Progenitor cell of endocrine pancreas (in vitro differentiated cells): ENCODE measurements at regions not wholly inside any gene's neighbourhood (a gene's known extent, or its start where the extent isn't known, plus 50 kb on each side); places are given as distances from the start of the nearest gene placed in this dataset.

ENCODE experiments used
- DNase-seq: peaks from one replicate; pipeline ENCODE4 v3.0.0; 2021; ENCODE audit warnings: low spot score; ENCODE audit not compliant: unreplicated experiment
- H3K27ac Mint-ChIP-seq: 2 replicates; pipeline ENCODE4 v1.8.0; 2021; ENCODE audit warnings: mild to moderate bottlenecking, moderate library complexity, mixed read lengths
- H3K27me3 Mint-ChIP-seq: 2 replicates; pipeline ENCODE4 v1.8.0; 2021; ENCODE audit warnings: mixed read lengths
- H3K36me3 Mint-ChIP-seq: 2 replicates; pipeline ENCODE4 v1.8.0; 2022; ENCODE audit warnings: mixed read lengths; ENCODE audit not compliant: insufficient read depth
- H3K4me1 Mint-ChIP-seq: 2 replicates; pipeline ENCODE4 v1.8.0; 2021; ENCODE audit warnings: low read depth, mixed read lengths
- H3K4me3 Mint-ChIP-seq: 2 replicates; pipeline ENCODE4 v1.8.0; 2021; ENCODE audit warnings: low read depth, mild to moderate bottlenecking, moderate library complexity, mixed read lengths
- H3K9me3 Mint-ChIP-seq: 2 replicates; pipeline ENCODE4 v1.8.0; 2021; ENCODE audit warnings: low read depth, mixed read lengths
- CTCF ChIP-seq: fragments of 200-600 bp; sonication (generic); IDR thresholded peaks from one replicate; pipeline ENCODE4 v1.5.0; 2021; ENCODE audit warnings: antibody characterized with exemption, mild to moderate bottlenecking; ENCODE audit not compliant: unreplicated experiment

- H3K4me3 Mint-ChIP-seq = no peak overlapping the region
- TF ChIP-seq CTCF = no peak
- no peak for DNase-seq
- no peak overlapping the region for H3K27ac Mint-ChIP-seq
- peaks cover 34% of the 10 kb centered on the region for H3K9me3 Mint-ChIP-seq
- no peaks in the 10 kb centered on the region for H3K27me3 Mint-ChIP-seq
- no peaks in the 10 kb centered on the region for H3K36me3 Mint-ChIP-seq
- no peaks in the 10 kb centered on the region for H3K4me1 Mint-ChIP-seq
Observed at GRCh38 chrX:46072791-46073190, 472.4 kb downstream of the ZNF674 start.

GRCh38 chrX:46072372-46072771, 472.8 kb downstream of the ZNF674 start:
- no peak overlapping the region for H3K27ac Mint-ChIP-seq
- no peaks in the 10 kb centered on the region for H3K4me1 Mint-ChIP-seq
- H3K4me3 Mint-ChIP-seq = no peak overlapping the region
- DNase-seq = no peak
- H3K9me3 Mint-ChIP-seq = peaks cover 31% of the 10 kb centered on the region
- H3K36me3 Mint-ChIP-seq = no peaks in the 10 kb centered on the region
- no peaks in the 10 kb centered on the region for H3K27me3 Mint-ChIP-seq
- no peak for TF ChIP-seq CTCF

- no peaks in the 10 kb centered on the region for H3K4me1 Mint-ChIP-seq
- no peaks in the 10 kb centered on the region for H3K36me3 Mint-ChIP-seq
- H3K27ac Mint-ChIP-seq = no peak overlapping the region
- H3K4me3 Mint-ChIP-seq = no peak overlapping the region
- H3K27me3 Mint-ChIP-seq = no peaks in the 10 kb centered on the region
- no peak for DNase-seq
- H3K9me3 Mint-ChIP-seq = peaks cover 33% of the 10 kb centered on the region
- TF ChIP-seq CTCF = no peak
Observed at GRCh38 chrX:46070421-46070820, 474.8 kb downstream of the ZNF674 start.

GRCh38 chrX:46059316-46059715, 485.9 kb downstream of the ZNF674 start:
- Mint-ChIP-seq H3K4me3 (no peak overlapping the region), H3K27ac (no peak overlapping the region), H3K36me3 (no peaks in the 10 kb centered on the region), H3K4me1 (no peaks in the 10 kb centered on the region), H3K9me3 (peaks cover 21% of the 10 kb centered on the region), H3K27me3 (no peaks in the 10 kb centered on the region)
- no peak for TF ChIP-seq CTCF
- no peak for DNase-seq

GRCh38 chrX:46044486-46044885, 500.7 kb downstream of the ZNF674 start:
- TF ChIP-seq CTCF = no peak
- Mint-ChIP-seq H3K9me3 (peaks cover 45% of the 10 kb centered on the region), H3K4me3 (no peak overlapping the region), H3K27me3 (no peaks in the 10 kb centered on the region), H3K36me3 (peaks cover 1% of the 10 kb centered on the region), H3K27ac (no peak overlapping the region), H3K4me1 (no peaks in the 10 kb centered on the region)
- DNase-seq = no peak
